Prostate gland (tissue), 2 donors: ENCODE measurements at regions not wholly inside any gene's neighbourhood (a gene's known extent, or its start where the extent isn't known, plus 50 kb on each side); places are given as distances from the start of the nearest gene placed in this dataset.
"Not testable (repeated sequence)": the region's sequence is repeated elsewhere in the genome, so short reads cannot be mapped to it uniquely, and the experiment has no call there.

Source experiments
- CTCF ChIP-seq, 4 experiments: fragments of 200-600 bp in 2 of 4; fragments of 450-650 bp in 2 of 4; sonication (generic) in 2 of 4; IDR thresholded peaks; 1 replicate in 3 of 4; 2 replicates in 1 of 4; pipeline ENCODE4 v1.5.1; 2016 to 2019; ENCODE audit warnings: antibody characterized with exemption in 4 of 4, mild to moderate bottlenecking in 2 of 4, moderate library complexity in 2 of 4
- POLR2A ChIP-seq: fragments of 450-650 bp; IDR thresholded peaks from one replicate; pipeline ENCODE4 v1.6.1; 2016; ENCODE audit warnings: antibody characterized with exemption, mild to moderate bottlenecking
- POLR2AphosphoS5 ChIP-seq: sonication (generic); formaldehyde crosslinking; IDR thresholded peaks from one replicate; pipeline ENCODE4 v1.6.1; 2017; ENCODE audit warnings: antibody characterized with exemption

GRCh38 chr7:85249787-85250186, 62.9 kb upstream of the SEMA3D start:
- not testable (repeated sequence) for TF ChIP-seq POLR2A; CTCF (IDR thresholded peaks at IDR 0.05); POLR2AphosphoS5
